ENCODE measurements at regions not wholly inside any gene's neighbourhood (a gene's known extent, or its start where the extent isn't known, plus 50 kb on each side); places are given as distances from the start of the nearest gene placed in this dataset.
"Not testable (repeated sequence)": the region's sequence is repeated elsewhere in the genome, so short reads cannot be mapped to it uniquely, and the experiment has no call there.

DNA sequence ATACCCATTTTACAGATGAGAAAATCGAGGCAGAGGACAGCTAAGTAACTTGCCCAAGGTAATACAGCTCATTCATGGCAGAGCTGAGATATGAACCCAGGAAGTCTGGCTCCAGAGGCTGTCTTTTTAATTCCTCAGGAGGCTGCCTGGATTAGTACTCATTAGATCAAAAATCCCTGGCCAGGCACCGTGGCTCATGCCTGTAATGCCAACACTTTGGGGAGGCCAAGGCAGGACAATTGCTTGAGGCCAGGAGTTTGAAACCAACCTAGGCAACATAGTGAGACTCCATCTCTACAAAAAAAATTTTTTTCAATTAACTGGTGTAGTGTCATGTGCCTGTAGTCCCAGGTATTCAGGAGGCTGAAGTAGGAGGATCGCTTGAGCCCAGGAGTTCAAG is 291.4 kb downstream of the GOLGA6L6 start:
- TF ChIP-seq, protein P1, sequence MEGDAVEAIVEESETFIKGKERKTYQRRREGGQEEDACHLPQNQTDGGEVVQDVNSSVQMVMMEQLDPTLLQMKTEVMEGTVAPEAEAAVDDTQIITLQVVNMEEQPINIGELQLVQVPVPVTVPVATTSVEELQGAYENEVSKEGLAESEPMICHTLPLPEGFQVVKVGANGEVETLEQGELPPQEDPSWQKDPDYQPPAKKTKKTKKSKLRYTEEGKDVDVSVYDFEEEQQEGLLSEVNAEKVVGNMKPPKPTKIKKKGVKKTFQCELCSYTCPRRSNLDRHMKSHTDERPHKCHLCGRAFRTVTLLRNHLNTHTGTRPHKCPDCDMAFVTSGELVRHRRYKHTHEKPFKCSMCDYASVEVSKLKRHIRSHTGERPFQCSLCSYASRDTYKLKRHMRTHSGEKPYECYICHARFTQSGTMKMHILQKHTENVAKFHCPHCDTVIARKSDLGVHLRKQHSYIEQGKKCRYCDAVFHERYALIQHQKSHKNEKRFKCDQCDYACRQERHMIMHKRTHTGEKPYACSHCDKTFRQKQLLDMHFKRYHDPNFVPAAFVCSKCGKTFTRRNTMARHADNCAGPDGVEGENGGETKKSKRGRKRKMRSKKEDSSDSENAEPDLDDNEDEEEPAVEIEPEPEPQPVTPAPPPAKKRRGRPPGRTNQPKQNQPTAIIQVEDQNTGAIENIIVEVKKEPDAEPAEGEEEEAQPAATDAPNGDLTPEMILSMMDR (conservative IDR thresholded peaks at IDR 0.05; ENCODE audit: low read length), result not testable (repeated sequence)
- TF ChIP-seq EZH2phosphoT487 (IDR thresholded peaks at IDR 0.05; ENCODE audit: borderline replicate concordance, low read depth, low read length), result not testable (repeated sequence)
